ENCODE measurements at regions not wholly inside any gene's neighbourhood (a gene's known extent, or its start where the extent isn't known, plus 50 kb on each side); places are given as distances from the start of the nearest gene placed in this dataset.

DNA sequence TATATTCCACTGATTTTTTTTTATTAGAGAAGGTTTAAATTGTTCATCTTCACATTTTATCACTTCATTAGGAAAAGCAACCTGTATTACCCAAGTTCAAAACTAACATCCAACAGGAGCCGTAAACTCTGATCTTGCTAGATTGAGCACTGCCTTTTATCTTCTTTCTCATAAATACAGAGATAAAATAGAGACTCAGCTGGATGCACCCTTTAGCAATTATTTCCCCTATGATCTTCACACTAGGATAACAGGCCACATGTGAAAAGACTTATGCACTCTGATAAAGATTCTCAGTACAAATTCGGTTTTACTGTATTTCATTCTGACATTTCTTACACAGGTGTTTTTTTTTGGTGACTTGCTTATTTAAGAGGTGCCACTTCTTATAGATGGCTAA lies 2438.2 kb upstream of the PCDH20 start:
- no peak for DNase-seq
- Histone ChIP-seq H3K9me3 (no peaks in the 10 kb centered on the region), H3K27me3 (no peaks in the 10 kb centered on the region), H3K4me3 (no peak overlapping the region), H3K27ac (no peak overlapping the region), H3K36me3 (no peaks in the 10 kb centered on the region), H3K4me1 (ENCODE audit: insufficient read depth) (no peaks in the 10 kb centered on the region)
- intact Hi-C loops (cut with DNase I) = no loop called here
- TF ChIP-seq POLR2A (IDR thresholded peaks at IDR 0.05) = no peak
- TF ChIP-seq EP300 (IDR thresholded peaks at IDR 0.05) = no peak
- TF ChIP-seq, protein P1, sequence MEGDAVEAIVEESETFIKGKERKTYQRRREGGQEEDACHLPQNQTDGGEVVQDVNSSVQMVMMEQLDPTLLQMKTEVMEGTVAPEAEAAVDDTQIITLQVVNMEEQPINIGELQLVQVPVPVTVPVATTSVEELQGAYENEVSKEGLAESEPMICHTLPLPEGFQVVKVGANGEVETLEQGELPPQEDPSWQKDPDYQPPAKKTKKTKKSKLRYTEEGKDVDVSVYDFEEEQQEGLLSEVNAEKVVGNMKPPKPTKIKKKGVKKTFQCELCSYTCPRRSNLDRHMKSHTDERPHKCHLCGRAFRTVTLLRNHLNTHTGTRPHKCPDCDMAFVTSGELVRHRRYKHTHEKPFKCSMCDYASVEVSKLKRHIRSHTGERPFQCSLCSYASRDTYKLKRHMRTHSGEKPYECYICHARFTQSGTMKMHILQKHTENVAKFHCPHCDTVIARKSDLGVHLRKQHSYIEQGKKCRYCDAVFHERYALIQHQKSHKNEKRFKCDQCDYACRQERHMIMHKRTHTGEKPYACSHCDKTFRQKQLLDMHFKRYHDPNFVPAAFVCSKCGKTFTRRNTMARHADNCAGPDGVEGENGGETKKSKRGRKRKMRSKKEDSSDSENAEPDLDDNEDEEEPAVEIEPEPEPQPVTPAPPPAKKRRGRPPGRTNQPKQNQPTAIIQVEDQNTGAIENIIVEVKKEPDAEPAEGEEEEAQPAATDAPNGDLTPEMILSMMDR (IDR thresholded peaks at IDR 0.05) = no peak
- WGBS, 3 donors = 62 to 71% (median 68%) methylated on average over 2 of the region's 2 CpGs

DNA sequence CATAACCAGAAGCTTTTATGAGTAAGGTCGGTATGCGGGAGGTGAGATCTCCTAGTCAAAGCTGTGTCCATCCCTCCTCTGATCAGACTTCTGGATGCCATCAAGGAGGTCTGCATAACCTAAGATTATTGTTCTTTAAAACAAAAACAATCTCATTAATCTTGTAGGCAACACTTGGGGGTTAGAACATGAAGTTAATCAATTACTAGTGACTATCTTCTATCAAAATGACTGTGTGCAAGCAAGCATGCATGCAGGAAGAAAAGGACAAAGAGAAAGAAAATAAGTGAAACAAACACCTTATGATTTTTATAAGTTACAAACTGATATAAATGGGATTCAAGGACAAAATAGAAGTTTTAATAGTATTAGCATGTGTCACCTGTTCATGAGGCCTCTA lies 2435.9 kb upstream of the PCDH20 start:
- H3K4me3 ChIP-seq = no peak overlapping the region
- no peak overlapping the region for H3K27ac ChIP-seq
- H3K4me1 ChIP-seq (ENCODE audit: insufficient read depth) = no peaks in the 10 kb centered on the region
- H3K36me3 ChIP-seq = no peaks in the 10 kb centered on the region
- TF ChIP-seq, protein P1 (IDR thresholded peaks at IDR 0.05) = no peak
- no peak for TF ChIP-seq POLR2A (IDR thresholded peaks at IDR 0.05)
- TF ChIP-seq EP300 (IDR thresholded peaks at IDR 0.05) = no peak
- H3K9me3 ChIP-seq = no peaks in the 10 kb centered on the region
- H3K27me3 ChIP-seq = no peaks in the 10 kb centered on the region
- 74 to 89% (median 79%) methylated on average over 2 of the region's 2 CpGs for WGBS, 3 donors
- no peak for DNase-seq
- intact Hi-C loops (cut with DNase I) = no loop called here

DNA sequence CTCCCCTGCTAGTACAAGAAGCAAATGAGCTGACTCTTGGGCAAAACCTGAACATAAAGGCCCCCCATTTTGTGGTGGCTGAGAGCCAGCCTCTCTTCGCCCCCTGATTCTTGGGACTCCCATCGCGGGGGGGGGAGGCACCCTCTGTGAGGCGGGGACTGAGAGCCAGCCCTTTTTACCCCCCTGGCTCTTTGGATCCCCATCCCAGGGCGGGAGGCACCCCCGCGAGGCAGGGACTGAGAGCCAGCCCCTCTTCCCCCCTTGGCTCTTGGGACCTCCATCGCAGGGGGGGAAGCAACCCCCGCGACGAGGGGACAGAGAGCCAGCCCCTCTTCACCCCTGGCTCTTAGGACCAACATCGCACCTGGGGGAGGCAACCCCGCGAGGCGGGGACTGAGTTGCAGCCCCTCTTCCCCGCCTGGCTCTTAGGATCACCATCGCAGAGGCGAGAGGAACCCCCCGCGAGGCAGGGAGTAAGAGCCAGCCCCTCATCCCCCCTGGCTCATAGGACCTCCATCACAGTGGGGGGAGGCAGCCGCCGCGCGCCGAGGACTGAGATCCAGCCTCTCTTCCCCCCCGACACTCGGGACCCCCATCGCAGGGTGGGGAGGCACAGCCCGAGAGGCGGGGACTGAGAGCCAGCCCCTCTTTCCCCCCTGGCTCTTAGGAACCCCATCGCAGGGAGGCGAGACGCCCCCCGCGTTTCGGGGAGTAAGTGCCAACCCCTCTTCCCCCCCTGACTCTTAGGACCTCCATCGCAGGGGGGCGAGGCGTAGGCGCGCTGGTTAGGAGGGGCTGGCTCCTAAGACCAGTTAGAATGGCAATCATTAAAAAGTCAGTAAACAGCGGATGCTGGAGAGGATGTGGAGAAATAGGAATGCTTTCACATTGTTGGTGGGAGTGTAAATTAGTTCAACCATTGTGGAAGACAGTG lies 2428.4 kb upstream of the PCDH20 start:
- H3K4me3 ChIP-seq = no peak overlapping the region
- H3K4me1 ChIP-seq (ENCODE audit: insufficient read depth) = no peaks in the 10 kb centered on the region
- no peaks in the 10 kb centered on the region for H3K27me3 ChIP-seq
- no peak for DNase-seq
- intact Hi-C loops (cut with DNase I) = no loop called here
- no peaks in the 10 kb centered on the region for H3K9me3 ChIP-seq
- no peak overlapping the region for H3K27ac ChIP-seq
- TF ChIP-seq POLR2A (IDR thresholded peaks at IDR 0.05) (no peak), EP300 (IDR thresholded peaks at IDR 0.05) (no peak)
- TF ChIP-seq, protein P1 (IDR thresholded peaks at IDR 0.05) = no peak
- WGBS, 3 donors = 96 to 98% (median 97%) methylated on average over 33 to 42 of the region's 42 CpGs
- no peaks in the 10 kb centered on the region for H3K36me3 ChIP-seq

DNA sequence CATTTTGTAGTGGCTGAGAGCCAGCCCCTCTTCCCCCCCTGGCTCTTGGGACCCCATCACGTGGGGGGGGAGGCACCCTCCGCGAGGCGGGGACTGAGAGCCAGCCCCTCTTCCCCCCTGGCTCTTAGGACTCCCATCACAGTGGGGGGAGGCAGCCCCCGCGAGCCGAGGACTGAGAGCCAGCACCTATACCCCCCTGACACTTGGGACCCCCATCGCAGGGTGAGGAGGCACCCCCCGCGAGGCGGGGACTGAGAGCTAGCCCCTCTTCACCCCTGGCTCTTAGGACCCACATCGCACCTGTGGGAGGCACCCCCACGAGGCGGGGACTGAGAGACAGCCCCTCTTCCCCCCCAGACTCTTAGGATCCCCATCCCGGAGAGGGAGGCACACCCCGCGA lies 2426.5 kb upstream of the PCDH20 start:
- DNase-seq = peak in 1 of 5 donors; percentile 11
- Histone ChIP-seq H3K4me3 (no peak overlapping the region), H3K36me3 (no peaks in the 10 kb centered on the region), H3K9me3 (no peaks in the 10 kb centered on the region), H3K27ac (no peak overlapping the region), H3K4me1 (ENCODE audit: insufficient read depth) (no peaks in the 10 kb centered on the region), H3K27me3 (no peaks in the 10 kb centered on the region)
- TF ChIP-seq POLR2A (IDR thresholded peaks at IDR 0.05) (no peak), EP300 (IDR thresholded peaks at IDR 0.05) (no peak)
- TF ChIP-seq, protein P1 (IDR thresholded peaks at IDR 0.05) = no peak
- 94 to 97% (median 96%) methylated on average over 13 to 17 of the region's 17 CpGs for WGBS, 3 donors
- intact Hi-C loops (cut with DNase I) = no loop called here

Measured in ovary (tissue), 7 donors.